ENCODE measurements at regions not wholly inside any gene's neighbourhood (a gene's known extent, or its start where the extent isn't known, plus 50 kb on each side); places are given as distances from the start of the nearest gene placed in this dataset.

GRCh38 chr7:132681951-132682350 lies 105.7 kb upstream of the PLXNA4 start:
- TF ChIP-seq CTCF (IDR thresholded peaks at IDR 0.05; ENCODE audit: low read length), result no peak
- no peak for TF ChIP-seq EZH2phosphoT487 (IDR thresholded peaks at IDR 0.05; ENCODE audit: low read length)

Measured in MM.1S (cell line).